ENCODE measurements at regions not wholly inside any gene's neighbourhood (a gene's known extent, or its start where the extent isn't known, plus 50 kb on each side); places are given as distances from the start of the nearest gene placed in this dataset.

- TF ChIP-seq CTCF (IDR thresholded peaks at IDR 0.05; ENCODE audit: poor library complexity) (no peak), EZH2phosphoT487 (IDR thresholded peaks at IDR 0.05; ENCODE audit: low read depth, severe bottlenecking, unreplicated experiment) (no peak)
These were observed 95.1 kb upstream of the GPC1 start for GRCh38 chr2:240340361-240340761.
